Vagina (tissue), 2 donors: ENCODE measurements at regions not wholly inside any gene's neighbourhood (a gene's known extent, or its start where the extent isn't known, plus 50 kb on each side); places are given as distances from the start of the nearest gene placed in this dataset.

Experiments
- POLR2A ChIP-seq, 2 donors: fragments of 450-650 bp; IDR thresholded peaks; one replicate each; pipeline ENCODE4 v1.6.1; 2017; ENCODE audit warnings: antibody characterized with exemption in 2 of 2, mild to moderate bottlenecking in 2 of 2, moderate library complexity in 2 of 2
- TF ChIP-seq, protein P1 (sequence below), 3 experiments: fragments of 450-650 bp in 2 of 3; fragments of 200-600 bp in 1 of 3; sonication (generic) in 1 of 3; IDR thresholded peaks; one replicate each; pipeline ENCODE4 v1.5.1; 2017 to 2019; ENCODE audit warnings: antibody characterized with exemption in 3 of 3, mild to moderate bottlenecking in 2 of 3, moderate library complexity in 2 of 3

DNA sequence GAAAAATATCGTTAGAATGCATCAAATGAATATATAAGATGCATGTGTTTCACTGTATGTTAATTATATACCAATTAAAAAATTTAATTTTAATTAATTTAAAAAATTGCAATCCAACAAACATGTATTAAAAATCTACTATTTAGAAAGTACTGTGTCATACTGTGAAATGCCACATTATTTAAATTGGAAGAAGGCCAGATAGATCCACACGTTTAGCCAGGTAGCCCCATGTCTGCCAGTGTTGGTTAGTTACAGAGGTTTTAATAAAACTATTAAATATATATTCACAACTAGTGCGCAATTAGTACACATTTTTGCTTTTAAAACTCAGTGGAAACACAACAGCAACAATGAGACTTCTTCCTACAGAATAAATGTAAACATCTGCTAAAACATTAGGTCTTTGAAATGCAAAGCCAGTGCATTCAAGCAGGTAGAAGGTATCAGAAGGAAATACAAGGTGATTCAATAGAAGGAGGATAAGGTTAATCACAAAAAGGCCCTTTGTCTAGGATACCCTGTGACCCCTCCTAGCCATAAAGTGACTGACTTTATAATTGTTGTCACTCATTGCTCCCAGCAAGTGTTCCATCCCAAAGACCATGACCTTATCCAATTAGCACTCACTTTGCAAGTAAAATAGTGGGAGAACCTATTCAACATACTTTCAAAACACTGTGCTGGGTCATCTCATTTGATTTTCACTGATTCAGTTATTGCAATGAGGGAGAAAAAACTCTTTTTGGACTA lies 211.5 kb downstream of the TTLL7 start:
- TF ChIP-seq, protein P1, sequence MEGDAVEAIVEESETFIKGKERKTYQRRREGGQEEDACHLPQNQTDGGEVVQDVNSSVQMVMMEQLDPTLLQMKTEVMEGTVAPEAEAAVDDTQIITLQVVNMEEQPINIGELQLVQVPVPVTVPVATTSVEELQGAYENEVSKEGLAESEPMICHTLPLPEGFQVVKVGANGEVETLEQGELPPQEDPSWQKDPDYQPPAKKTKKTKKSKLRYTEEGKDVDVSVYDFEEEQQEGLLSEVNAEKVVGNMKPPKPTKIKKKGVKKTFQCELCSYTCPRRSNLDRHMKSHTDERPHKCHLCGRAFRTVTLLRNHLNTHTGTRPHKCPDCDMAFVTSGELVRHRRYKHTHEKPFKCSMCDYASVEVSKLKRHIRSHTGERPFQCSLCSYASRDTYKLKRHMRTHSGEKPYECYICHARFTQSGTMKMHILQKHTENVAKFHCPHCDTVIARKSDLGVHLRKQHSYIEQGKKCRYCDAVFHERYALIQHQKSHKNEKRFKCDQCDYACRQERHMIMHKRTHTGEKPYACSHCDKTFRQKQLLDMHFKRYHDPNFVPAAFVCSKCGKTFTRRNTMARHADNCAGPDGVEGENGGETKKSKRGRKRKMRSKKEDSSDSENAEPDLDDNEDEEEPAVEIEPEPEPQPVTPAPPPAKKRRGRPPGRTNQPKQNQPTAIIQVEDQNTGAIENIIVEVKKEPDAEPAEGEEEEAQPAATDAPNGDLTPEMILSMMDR (IDR thresholded peaks at IDR 0.05), result no peak
- TF ChIP-seq POLR2A (IDR thresholded peaks at IDR 0.05), result no peak
